WERI-Rb-1 (cell line): ENCODE measurements at regions not wholly inside any gene's neighbourhood (a gene's known extent, or its start where the extent isn't known, plus 50 kb on each side); places are given as distances from the start of the nearest gene placed in this dataset.
A peak's percentile ranks its signal among the peaks of the same experiment; 100 is the strongest.

Experiments used
- DNase-seq: peaks from one replicate; pipeline ENCODE4 v3.0.0-alpha.2; 2020
- H3K27ac ChIP-seq: fragments of 250-450 bp; sonication (Bioruptor Pico); 2 replicates; pipeline ENCODE4 v1.5.1; 2020; ENCODE audit warnings: mild to moderate bottlenecking, moderate library complexity
- H3K27me3 ChIP-seq: fragments of 250-450 bp; sonication (Bioruptor Pico); 2 replicates; pipeline ENCODE4 v1.5.1; 2021; ENCODE audit warnings: mild to moderate bottlenecking, low read depth, moderate library complexity; ENCODE audit not compliant: insufficient read depth, severe bottlenecking
- H3K36me3 ChIP-seq: fragments of 250-450 bp; sonication (Bioruptor Pico); 2 replicates; pipeline ENCODE4 v1.5.1; 2020; ENCODE audit warnings: mild to moderate bottlenecking, moderate library complexity
- H3K4me3 ChIP-seq: 2 replicates; pipeline ENCODE4 v1.5.1; 2011; ENCODE audit warnings: low read depth, mild to moderate bottlenecking, control low read depth, low read length
- H3K9me3 ChIP-seq: fragments of 250-450 bp; sonication (Bioruptor Pico); 2 replicates; pipeline ENCODE4 v1.5.1; 2021; ENCODE audit warnings: mild to moderate bottlenecking, moderate library complexity; ENCODE audit not compliant: severe bottlenecking
- TF ChIP-seq, protein P1 (sequence below): IDR thresholded peaks from 2 replicates; pipeline ENCODE4 v1.5.1; 2011; ENCODE audit warnings: low read depth, mild to moderate bottlenecking, control low read depth, inconsistent platforms, low read length

DNA sequence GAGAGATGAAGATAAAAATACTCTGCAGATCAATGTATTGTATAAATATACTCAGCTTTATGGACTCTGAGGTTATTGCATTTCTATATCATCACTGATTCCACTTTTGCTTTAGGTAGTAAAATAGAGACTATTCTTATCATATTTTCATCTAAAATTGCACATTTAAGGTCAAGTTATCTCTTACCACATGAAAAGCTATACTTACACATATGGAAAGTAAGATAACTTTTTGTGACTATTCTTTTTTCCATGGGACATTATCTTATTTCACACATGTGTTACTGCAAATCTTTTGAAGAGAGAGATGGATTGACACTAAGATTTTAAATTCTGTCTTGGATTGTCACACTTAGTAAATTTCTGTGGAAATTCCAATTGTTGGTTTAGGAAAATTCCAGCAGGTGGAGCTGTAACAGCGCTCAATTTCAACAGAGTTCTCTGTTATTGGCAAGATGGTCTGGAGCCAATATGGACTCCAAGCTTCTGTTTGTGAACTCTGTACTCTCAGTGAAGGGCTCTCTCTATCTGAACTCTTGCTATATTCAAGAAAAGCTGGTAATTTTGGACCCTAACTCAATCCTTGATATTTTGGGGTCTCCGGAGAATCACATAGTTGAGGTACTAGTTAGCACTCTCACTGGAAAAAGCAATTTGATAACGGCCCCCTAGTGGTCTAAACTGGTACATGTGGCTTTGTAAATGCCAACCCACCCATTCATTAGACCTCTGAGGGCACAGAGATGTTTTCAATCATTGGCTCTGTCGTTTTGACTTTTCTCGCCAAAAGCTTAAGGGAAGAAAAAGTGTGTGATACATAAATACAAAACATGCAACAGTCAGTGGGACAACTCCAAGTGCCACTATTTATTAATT lies 429.7 kb downstream of the ETS1 start:
- Histone ChIP-seq H3K4me3 (peak overlapping the region; percentile 35), H3K36me3 (no peaks in the 10 kb centered on the region), H3K27me3 (no peaks in the 10 kb centered on the region), H3K9me3 (no peaks in the 10 kb centered on the region), H3K27ac (peak overlapping the region; percentile 58; the same call in 1 of the 2 replicates)
- TF ChIP-seq, protein P1, sequence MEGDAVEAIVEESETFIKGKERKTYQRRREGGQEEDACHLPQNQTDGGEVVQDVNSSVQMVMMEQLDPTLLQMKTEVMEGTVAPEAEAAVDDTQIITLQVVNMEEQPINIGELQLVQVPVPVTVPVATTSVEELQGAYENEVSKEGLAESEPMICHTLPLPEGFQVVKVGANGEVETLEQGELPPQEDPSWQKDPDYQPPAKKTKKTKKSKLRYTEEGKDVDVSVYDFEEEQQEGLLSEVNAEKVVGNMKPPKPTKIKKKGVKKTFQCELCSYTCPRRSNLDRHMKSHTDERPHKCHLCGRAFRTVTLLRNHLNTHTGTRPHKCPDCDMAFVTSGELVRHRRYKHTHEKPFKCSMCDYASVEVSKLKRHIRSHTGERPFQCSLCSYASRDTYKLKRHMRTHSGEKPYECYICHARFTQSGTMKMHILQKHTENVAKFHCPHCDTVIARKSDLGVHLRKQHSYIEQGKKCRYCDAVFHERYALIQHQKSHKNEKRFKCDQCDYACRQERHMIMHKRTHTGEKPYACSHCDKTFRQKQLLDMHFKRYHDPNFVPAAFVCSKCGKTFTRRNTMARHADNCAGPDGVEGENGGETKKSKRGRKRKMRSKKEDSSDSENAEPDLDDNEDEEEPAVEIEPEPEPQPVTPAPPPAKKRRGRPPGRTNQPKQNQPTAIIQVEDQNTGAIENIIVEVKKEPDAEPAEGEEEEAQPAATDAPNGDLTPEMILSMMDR: peak; percentile 61
- peak; percentile 47 for DNase-seq

- no peaks in the 10 kb centered on the region for H3K36me3 ChIP-seq
- DNase-seq: no peak
- no peak overlapping the region for H3K4me3 ChIP-seq
- H3K27ac ChIP-seq: no peak overlapping the region
- TF ChIP-seq, protein P1: no peak
- no peaks in the 10 kb centered on the region for H3K27me3 ChIP-seq
- no peaks in the 10 kb centered on the region for H3K9me3 ChIP-seq
Observed at GRCh38 chr11:128156486-128156885, 430.9 kb downstream of the ETS1 start.

DNA sequence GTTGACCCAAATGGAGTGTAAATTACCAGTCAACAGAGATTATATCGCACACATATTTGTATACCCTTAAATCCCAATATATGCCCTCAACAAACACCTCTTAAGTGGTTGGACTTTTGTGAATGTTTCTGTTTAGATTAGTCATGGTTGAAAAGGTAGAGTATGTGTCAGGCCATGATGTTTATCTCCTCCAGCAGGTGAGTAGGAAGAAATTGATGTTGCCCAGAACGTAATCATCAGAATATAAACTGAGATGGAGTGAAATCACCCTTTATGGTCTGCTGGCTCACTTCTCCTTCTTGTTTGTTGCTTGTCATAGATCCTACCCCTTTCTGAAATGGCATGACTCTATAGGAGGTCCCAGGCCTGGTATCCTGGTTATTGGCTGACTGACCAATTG lies 431.8 kb downstream of the ETS1 start:
- TF ChIP-seq, protein P1: no peak
- no peak overlapping the region for H3K27ac ChIP-seq
- H3K9me3 ChIP-seq: no peaks in the 10 kb centered on the region
- no peak overlapping the region for H3K4me3 ChIP-seq
- H3K36me3 ChIP-seq: no peaks in the 10 kb centered on the region
- DNase-seq: no peak
- no peaks in the 10 kb centered on the region for H3K27me3 ChIP-seq

- Histone ChIP-seq H3K4me3 (no peak overlapping the region), H3K9me3 (no peaks in the 10 kb centered on the region), H3K27ac (no peak overlapping the region), H3K27me3 (no peaks in the 10 kb centered on the region), H3K36me3 (no peaks in the 10 kb centered on the region)
- DNase-seq: no peak
- TF ChIP-seq, protein P1: no peak
Observed at GRCh38 chr11:128153697-128154048, 433.7 kb downstream of the ETS1 start.

DNA sequence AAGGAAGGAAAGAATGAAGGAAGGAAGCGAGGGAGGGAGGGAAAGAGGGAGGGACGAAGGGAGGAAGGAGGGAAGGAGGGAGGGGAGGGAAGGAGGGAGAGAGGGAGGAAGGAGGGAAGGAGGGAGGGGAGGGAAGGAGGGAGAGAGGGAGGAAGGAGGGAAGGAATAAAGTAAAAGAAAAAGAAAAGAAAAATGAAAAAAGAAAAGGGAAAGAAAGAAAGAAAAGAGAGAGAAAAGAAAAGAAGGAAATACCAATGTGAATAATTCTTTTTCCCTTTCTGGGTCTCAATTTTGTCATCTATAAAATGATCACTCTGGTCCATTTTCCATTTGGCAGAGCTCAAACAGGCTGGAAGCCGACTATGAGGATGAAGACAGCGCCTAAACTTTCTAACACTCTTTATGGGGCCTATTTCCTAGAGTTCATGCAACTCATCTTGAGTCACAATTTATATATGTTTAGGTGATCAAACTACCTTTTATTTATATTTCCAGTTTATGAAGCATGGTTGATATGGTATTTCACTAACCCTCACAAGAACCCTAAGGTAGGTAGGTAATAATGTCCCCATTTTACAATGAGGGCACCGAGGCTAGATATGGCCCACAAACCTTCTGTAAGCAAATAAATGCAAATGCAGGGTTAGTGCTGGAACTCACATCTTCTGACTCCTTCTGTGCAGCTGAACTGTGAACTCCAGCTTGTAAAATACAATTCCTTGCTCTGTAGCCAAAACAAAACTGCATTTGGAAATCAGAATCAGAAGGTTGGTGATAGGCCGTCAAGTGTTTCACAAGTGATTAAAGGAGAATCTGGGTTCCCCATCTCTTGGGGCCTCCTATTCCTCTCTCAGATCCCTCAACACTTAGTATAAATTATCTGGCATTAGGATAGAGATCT lies 434.3 kb downstream of the ETS1 start:
- Histone ChIP-seq H3K27ac (no peak overlapping the region), H3K9me3 (no peaks in the 10 kb centered on the region), H3K4me3 (no peak overlapping the region), H3K36me3 (no peaks in the 10 kb centered on the region), H3K27me3 (no peaks in the 10 kb centered on the region)
- no peak for DNase-seq
- TF ChIP-seq, protein P1: no peak
